SK-N-DZ (cell line): ENCODE measurements at regions not wholly inside any gene's neighbourhood (a gene's known extent, or its start where the extent isn't known, plus 50 kb on each side); places are given as distances from the start of the nearest gene placed in this dataset.

Experiments used
- DNase-seq: peaks from one replicate; pipeline ENCODE4 v3.0.0-alpha.2; 2015; ENCODE audit warnings: low spot score

DNA sequence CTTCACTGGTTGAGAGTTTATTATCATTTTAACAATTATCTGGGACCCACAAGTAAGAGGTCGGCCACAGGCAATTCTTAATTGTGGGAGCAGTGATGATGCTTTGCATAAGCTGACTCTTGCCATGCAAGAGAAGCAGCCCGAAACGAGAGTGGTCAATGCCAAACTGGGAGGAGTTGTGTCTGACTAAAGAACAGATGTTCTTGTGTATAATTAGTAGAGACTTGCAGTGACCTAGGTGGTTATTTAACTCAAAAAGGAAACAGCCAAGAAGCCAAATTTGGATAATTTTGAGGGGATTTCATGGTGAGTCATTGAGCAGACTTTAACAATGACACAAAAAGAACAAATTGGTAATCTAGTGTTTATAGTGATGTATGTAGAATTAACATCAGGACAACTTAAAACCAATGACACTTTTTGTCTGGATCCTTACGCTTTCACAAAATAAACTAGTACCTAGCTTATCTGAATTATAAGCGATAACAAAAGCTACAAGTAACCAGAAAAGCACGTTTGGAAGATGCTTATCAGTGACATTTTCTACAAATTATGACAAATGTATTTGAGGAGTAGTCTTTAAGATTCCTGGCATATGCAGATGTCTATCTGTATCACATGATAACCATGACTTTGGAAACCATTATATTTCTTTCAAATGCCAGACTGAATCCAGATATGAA, 184.7 kb upstream of the DLGAP1 start:
- DNase-seq = no peak

DNA sequence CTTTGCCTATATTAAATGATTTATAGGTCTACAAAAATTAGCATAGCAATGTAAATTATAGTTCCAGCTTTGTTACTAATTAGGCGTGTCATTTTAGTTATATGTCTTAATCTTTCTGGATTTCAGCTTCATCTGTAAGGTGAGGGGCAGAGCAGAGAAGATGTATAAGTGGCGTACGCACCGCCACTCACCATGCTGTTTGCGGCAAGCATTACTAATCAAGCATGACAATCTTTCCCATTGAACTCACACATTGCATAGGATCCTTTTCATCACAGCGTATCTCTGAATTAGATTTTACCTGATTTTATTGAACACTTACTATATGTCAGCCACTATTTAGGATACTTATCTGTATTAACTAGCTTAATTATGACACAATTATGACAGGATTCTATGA, 183.6 kb upstream of the DLGAP1 start:
- no peak for DNase-seq

DNA sequence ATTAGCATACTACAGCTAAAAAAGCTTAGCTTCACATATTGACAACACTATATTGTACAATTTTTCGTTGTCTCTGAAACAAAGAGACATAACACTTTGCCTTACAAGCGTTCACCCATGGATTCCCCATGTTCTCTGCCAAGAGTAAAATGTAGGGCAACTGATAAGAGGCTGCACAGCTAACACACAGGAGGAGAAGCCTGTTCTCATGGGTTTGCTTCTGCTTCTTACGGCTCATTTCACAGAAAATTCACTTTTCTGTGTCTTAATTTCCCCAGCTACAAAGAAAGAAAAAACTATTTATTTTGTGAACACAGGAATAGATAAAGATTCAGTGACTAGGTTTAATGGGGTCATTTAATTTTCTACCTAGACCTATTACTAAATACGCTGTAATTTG, 182.8 kb upstream of the DLGAP1 start:
- no peak for DNase-seq

DNA sequence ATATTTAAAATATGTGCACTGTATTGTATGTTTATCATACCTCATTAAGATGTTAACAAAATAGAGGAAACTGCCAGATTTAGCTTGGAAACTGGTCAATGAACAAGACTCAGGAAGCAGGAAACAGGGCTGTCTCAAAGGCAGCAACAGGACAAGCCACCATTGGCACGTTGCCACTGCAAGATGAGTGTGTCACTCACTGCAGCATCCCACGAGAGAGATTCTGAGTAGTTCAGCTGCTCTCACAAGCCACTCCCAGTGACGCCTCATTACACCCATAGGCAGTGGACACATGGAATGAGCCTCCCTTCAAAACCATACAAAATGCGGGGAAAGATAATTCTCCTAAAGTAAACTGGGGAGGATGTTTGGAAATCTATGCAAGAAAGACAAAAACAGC, 181.9 kb upstream of the DLGAP1 start:
- no peak for DNase-seq

DNA sequence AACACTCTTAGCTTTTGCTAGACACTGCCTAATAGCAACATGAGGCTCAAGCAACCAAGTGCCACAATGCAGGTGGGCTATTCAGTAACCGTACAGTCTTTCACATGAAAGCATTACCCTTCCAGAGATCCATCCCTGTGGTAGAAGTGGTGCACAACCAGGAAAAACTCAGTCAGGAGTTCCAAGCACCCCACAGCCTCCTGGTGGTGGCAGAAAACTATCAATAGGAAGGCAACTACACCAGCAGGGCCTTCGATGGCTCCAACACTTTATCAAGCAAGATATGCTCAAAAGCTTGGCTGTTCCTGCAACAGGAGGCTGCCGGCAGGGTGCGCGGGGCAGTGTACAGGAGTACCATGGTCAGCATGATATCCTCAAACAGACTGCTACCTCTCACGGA, 176.1 kb upstream of the DLGAP1 start:
- DNase-seq = no peak

DNA sequence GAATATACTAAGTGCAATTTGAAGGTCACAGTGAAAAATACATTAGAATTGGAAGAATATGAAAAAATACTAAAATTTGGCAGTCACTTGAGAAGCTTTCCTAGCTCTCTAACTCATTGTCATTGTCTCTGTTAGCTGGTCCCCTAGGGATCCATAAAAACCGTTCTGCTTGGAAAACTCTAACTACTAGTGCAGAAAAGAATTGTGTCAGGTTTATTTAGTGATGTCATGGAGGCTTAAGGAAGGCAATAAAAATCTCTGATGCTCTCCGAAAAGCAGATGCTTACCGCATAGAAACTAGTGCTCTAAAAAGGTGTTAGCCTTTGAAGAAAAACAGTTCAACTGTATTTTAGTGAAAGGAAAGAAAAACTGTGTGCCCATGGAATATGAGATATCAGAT, 150.1 kb upstream of the DLGAP1 start:
- DNase-seq = no peak

DNA sequence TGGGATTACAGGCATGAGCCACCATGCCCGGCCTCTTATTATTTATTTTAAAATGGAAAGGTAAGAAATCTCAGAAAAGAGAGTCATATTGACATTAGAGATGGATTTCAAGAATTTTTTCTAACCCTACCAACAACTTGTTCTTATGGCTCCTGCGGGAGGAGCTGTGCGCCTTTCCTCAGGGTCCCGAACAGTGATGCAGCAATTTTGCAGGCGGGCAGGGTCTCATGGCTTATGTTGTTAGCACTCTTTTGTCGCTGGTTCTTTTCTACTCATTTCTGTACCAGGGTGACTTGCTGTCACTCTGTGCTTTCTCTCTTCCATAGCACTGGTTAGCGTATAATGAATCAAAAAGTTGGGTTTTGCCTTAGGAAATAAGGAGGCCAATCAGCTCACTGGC, 148.8 kb upstream of the DLGAP1 start:
- DNase-seq = no peak

DNA sequence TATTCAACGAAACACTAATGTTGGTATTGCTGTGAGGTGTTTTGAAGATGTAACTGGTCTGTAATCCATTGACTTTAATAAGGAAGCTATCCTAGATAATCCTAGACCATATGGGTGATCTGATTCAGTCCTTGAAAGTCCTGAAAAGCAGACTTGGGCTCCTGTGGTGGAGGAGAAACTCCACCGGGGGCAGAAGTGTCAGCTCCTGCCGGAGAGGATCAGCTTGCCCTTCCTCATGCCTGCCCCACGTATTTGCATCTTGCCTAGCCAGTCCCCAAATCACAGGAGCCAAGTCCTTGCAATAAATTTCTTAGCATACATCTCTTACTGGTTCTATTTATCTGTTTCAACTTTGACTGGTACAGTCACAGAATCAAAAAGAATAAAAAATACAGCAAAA, 144.2 kb upstream of the DLGAP1 start:
- no peak for DNase-seq

DNA sequence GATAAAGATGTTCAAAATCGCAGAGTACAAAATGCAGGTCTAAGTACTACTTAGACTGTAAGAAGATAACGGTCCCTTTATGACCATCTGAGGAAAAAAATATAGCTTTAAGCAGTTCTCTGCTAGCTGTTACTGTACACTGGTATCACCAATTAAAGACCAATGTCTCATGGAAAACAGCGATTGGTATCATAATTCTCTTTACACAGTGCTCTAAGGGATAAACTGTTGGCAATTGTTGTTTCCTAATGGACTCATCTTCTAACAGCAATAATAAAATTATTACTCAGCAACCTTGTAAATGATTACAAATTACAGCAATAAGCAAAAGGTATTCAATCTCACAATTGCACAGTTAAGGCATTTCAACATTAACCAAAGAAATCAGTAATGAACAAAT, 142.2 kb upstream of the DLGAP1 start:
- DNase-seq = no peak

DNA sequence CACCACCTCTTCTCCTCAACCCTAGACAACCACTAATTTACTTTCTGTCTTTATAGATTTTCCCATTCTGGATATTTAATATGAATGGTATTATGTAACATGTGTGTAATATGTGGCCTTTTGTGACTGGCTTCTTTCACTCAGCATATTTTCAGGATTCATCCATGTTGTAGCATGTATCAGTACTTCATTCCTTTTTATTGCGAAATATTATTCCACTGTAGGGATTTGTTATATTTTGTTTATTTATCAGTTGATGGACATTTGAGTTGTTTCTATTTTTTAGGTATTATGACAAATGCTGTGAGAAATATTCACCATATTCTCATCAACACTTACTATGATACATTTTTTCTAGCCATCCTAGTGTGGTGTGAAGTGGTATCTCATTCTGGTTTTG, 138.8 kb upstream of the DLGAP1 start:
- no peak for DNase-seq

DNA sequence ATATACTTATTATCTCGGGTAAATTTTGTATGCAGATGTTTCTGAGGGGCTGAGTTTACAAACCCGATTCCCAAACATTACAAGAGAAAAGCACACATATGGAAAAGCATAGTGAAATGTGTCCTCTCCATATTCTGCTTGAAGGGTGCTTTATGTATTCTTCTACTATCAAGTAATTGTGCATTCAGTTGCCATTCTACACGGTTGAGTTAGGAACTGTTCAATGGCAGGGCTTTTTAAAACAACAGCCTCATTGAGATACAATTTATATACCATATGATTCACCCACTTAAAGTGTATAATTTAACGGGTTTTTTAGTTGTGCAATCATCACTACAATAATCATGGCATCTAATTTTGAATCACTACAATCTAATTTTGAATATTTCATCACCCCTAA, 138.4 kb upstream of the DLGAP1 start:
- DNase-seq = no peak

DNA sequence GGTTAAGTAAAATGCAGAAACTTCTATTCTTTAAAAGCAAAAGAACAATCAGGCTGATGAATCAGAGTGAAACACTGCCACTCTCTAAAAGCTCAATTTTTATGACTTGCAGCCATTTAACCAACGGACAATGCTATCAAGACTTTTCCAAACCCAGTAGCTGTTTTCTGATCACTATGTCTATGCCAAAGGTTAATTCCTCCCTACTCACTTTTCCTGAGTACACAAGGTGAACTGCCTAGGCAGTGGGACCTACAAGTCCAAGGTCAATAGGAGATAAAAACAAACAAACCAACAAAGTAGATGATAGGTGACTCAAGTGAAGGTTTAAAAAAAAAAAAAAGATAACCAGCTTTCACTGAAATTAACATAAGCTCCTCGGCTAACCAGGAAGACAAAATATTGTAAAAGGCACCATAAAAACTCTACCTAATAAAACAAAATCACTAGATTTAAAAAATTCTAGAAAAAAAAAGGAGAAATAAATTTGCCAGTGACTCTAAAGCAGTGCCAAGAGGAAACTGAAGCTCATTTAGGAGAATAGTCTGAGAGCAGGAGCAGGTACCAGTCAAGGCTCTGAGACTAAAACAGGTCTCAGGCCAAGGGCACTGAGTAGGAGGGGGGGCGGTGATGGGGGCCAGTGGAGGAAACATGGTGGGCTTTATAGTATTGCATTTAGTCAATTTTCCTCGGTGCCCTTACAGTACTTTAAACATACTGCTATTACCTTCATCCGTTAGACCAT, 134.1 kb upstream of the DLGAP1 start:
- DNase-seq = no peak

DNA sequence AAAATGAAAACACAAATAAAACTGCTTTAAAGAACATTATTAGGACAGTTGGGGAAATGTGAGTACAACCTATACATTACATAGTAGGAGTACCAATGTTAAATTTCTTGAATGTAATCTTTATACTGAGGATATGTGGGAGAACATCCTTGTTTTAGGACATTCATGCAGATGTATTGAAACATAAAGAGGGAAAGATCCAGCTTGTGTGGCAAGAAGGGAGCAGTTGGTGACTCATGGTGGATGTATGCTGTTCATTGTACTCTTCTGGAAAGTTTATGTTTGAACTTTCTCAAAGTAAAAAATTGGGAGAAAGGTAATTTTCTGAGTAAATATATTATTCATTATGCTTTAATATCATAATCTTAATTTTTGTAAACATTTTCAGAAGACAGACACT, 132.1 kb upstream of the DLGAP1 start:
- DNase-seq = no peak

DNA sequence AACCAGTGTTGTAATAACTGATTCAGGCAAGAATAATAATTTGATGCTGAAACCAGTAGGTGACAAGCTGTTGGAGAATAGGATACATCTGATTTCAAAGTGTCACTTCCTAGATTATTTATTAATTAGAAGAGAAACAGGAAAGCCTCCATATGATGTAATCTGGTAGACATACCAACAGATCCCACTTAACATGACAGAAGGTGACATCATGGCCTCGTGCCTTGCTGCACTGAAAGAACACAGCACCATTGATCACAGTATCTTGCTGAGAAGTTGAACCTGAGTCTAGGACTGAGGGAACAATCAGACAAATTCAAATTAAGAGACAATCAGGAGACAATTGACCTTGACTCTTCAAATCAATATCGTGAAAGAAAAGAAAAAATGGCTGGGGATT, 131.6 kb upstream of the DLGAP1 start:
- no peak for DNase-seq

DNA sequence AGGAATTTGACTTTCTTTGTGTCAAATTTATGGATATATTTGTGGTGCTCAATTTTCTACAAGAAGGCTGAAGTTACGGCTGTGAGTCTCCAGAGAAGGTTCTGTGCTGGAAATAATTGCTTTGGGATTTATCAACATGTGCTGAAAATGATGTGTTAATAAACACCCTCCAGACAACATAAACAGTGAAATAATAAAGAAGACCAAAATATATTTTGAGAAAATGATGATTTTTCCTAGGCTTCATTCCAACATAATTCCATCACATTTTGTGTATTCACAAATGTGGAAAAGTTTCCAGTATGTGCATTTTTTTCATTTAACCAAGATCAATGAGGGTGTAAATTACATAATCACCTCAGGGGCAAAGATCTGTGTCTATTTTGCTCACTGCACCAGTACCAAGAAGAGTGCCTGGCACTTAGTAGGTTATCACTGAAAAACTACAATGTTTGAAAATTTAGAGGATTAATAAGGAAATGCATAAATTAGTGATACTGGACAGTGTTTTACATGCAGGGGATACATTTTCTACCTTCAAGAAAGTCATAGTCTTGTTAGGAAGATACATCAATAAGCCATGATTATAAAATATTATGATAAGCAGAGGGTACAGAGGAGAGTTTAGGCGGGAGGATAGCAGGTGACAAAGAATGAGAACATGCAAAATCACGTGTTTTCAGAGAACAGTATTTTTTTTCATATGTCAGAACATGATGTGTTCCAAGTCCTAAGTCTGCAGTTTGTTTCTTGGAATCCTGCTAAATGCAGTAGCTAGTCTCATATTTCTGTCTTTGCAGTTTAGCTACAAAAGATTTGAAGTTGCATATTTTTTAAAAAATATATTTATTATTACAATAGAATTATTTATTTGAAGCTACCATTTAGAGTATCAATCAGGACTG, 127.6 kb upstream of the DLGAP1 start:
- DNase-seq = no peak

DNA sequence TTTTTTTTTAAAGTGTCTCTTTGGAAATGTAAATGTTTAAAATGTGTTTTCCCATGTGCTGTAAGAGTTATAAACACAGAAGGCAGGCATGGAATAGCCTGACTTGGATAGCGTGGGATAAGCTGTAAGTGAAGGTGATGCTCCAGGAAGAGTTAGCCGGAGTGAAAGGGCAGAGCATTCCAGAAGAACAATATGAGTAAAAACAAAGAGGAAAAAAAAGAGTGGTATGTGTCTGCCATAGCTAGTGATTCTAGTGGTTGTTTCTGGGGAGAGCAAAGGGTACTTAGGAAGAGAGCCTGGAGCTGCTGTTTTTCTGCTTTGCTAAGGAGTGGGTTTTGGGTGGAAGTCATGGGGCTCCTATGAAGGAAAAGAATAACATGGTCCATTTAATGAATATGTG, 126.9 kb upstream of the DLGAP1 start:
- DNase-seq = no peak

DNA sequence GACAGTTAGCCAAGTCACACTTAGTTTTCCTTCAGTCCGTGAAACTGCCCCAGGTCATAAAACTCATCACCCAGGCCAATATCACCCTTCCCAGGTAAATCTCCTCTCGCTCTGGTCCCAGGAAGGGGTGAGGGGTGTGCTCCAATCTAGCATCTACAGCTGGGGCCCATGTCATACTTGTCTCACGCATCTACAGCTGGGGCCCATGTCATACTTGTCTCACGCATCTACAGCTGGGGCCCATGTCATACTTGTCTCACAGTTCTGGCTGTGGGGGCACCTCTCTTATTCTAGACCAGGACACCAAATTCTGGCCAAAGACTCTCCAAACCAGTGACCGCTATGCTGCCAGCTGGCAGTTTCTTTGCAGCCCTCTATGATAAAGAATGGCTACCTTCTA, 123.3 kb upstream of the DLGAP1 start:
- no peak for DNase-seq

DNA sequence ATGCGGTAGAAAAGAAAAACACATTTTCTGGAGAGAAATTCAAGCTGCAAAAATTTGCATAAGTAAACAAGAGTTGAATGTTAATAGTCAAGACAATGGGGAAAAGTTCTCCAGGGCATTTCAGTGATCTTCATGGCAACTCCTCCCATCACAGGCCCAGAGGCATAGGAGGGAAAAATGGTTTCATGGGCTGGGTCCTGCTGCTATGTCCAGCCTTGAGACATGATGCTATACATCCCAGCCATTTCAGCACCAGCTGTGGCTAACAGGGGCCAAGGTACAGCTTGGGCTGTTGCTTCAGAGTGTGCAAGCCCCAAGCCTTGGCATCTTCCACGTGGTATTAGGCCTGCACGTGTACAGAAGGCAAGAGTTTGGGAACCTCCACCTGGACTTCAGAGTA, 118.6 kb upstream of the DLGAP1 start:
- DNase-seq = no peak

DNA sequence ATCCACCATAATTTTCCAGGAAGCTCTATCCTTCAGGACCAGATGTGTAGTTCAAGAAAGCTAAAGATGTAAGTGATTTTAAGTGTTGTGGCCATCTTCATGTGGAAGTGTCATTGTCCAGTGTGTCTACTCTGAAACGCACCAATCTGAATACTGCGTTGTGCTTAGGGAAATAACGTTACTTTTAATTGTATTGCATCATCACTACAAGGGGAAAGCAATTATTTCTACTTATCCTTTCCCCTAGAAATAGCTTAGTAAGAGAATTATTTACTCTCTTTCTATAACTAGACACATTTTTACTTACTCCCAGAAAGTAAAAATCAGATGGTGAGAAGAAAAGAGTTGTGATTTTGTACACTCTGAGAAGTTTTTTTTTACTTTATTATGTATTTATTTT, 102.4 kb upstream of the DLGAP1 start:
- no peak for DNase-seq

DNA sequence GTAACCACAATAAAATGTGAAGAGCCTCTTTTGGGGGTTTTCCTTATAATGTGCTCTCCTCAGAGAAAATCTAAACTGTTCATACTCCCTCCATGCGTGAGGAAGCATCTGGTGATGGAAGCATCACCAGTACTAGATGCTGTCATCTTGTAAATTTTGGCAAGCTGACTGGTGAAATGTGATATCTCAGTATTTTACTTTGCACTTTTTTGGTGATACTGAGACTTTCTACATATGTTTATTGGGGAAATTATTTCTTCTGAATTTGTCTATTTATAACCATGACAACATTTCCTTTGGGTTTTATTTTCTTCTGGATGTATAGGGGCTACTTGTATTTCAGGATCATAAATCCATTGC, 95.9 kb upstream of the DLGAP1 start:
- no peak for DNase-seq

DNA sequence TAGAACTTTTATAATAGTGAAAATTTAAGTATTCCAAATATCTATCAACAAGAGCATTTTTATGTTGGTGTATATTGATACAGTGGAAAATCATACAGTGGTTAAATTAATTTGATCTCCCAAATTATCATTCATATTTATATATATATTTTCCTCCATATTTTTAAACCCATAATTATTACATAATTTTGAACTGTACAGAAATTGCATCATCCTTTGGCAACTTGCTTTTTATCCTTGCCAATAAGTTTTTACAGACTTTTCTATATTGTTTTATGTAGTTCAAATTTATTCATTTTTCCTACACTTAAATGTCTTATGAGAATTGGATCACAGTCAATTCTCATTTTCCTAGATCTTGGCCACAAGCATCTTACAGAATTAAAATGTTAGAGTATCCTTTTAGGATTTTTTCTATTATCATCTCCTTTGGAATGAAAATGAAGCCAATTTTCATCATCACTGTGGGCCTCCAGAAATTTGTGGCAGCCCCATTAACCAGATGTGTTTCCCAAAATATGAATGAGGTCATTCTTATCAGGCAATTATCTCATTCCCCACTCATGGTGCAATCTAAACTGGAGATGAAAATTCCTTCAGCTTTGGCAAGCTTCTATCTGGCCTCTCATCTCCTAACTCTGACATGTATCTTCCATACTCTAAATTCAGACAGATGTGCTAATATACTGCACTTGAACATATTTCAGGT, 94.2 kb upstream of the DLGAP1 start:
- DNase-seq = no peak

DNA sequence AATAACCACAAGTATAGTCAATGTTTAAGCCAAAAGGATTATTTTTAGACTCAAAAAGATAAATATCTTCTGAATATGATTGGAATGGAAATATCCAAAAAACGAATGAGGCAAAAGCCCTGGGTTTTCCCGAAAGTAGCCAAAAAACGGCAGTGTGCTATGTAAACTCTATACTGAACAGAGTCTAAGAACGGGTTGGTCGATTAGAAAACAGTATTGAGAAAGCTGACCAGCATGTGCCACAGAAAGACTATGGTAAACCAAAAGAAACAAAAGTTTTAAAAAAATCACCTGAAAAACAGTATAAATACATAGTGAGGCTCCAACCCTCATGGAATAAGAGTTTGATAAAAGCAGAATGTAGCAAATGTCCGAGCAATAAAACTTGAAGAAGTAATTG, 92.0 kb upstream of the DLGAP1 start:
- DNase-seq = no peak
